CD4-positive, alpha-beta T cell treated with Interleukin-15 for 1 hour (primary cell): ENCODE measurements at regions not wholly inside any gene's neighbourhood (a gene's known extent, or its start where the extent isn't known, plus 50 kb on each side); places are given as distances from the start of the nearest gene placed in this dataset.
"Not testable (repeated sequence)": the region's sequence is repeated elsewhere in the genome, so short reads cannot be mapped to it uniquely, and the experiment has no call there.

Source experiments
- DNase-seq: peaks from one replicate; pipeline ENCODE4 v3.0.0-alpha.2; 2020

GRCh38 chr3:110495201-110495927 is 576.3 kb upstream of the NECTIN3 start:
- DNase-seq = no peak

- no peak for DNase-seq
Measured at GRCh38 chr3:110504401-110504800, 567.2 kb upstream of the NECTIN3 start.

- DNase-seq = no peak
Measured at GRCh38 chr3:110504901-110505300, 566.7 kb upstream of the NECTIN3 start.

GRCh38 chr3:110506890-110507289 is 564.7 kb upstream of the NECTIN3 start:
- DNase-seq = no peak

- not testable (repeated sequence) for DNase-seq
Measured at GRCh38 chr3:110507570-110507969, 564.0 kb upstream of the NECTIN3 start.

- DNase-seq = no peak
Measured at GRCh38 chr3:110512961-110513360, 558.7 kb upstream of the NECTIN3 start.

- DNase-seq = no peak
Measured at GRCh38 chr3:110518031-110518430, 553.6 kb upstream of the NECTIN3 start.

GRCh38 chr3:110519071-110519470 is 552.5 kb upstream of the NECTIN3 start:
- no peak for DNase-seq

- no peak for DNase-seq
Measured at GRCh38 chr3:110521019-110521418, 550.6 kb upstream of the NECTIN3 start.

- not testable (repeated sequence) for DNase-seq
Measured at GRCh38 chr3:110525558-110526064, 546.0 kb upstream of the NECTIN3 start.

- DNase-seq = no peak
Measured at GRCh38 chr3:110526777-110527727, 544.6 kb upstream of the NECTIN3 start.

GRCh38 chr3:110528305-110529121 is 543.1 kb upstream of the NECTIN3 start:
- no peak for DNase-seq

GRCh38 chr3:110530902-110531301 is 540.7 kb upstream of the NECTIN3 start:
- no peak for DNase-seq

- no peak for DNase-seq
Measured at GRCh38 chr3:110533089-110533488, 538.5 kb upstream of the NECTIN3 start.

GRCh38 chr3:110542552-110543150 is 529.0 kb upstream of the NECTIN3 start:
- DNase-seq = no peak

GRCh38 chr3:110544730-110545129 is 526.9 kb upstream of the NECTIN3 start:
- no peak for DNase-seq

- no peak for DNase-seq
Measured at GRCh38 chr3:110550511-110550910, 521.1 kb upstream of the NECTIN3 start.

- no peak for DNase-seq
Measured at GRCh38 chr3:110562621-110563020, 509.0 kb upstream of the NECTIN3 start.

GRCh38 chr3:110564674-110565073 is 506.9 kb upstream of the NECTIN3 start:
- no peak for DNase-seq

- DNase-seq = no peak
Measured at GRCh38 chr3:110567029-110567428, 504.6 kb upstream of the NECTIN3 start.

- DNase-seq = no peak
Measured at GRCh38 chr3:110568246-110568645, 503.4 kb upstream of the NECTIN3 start.

GRCh38 chr3:110569073-110569472 is 502.5 kb upstream of the NECTIN3 start:
- DNase-seq = no peak
